Erythroblast (primary cell): ENCODE measurements at regions not wholly inside any gene's neighbourhood (a gene's known extent, or its start where the extent isn't known, plus 50 kb on each side); places are given as distances from the start of the nearest gene placed in this dataset.

Source experiments
- GATA1 ChIP-seq: IDR thresholded peaks from 2 replicates; pipeline ENCODE4 v1.6.1; 2011; ENCODE audit warnings: low read depth, mild to moderate bottlenecking, control low read depth, low read length, moderate library complexity
- POLR2A ChIP-seq: IDR thresholded peaks from 2 replicates; pipeline ENCODE4 v1.6.1; 2011; ENCODE audit warnings: mild to moderate bottlenecking, low read length

DNA sequence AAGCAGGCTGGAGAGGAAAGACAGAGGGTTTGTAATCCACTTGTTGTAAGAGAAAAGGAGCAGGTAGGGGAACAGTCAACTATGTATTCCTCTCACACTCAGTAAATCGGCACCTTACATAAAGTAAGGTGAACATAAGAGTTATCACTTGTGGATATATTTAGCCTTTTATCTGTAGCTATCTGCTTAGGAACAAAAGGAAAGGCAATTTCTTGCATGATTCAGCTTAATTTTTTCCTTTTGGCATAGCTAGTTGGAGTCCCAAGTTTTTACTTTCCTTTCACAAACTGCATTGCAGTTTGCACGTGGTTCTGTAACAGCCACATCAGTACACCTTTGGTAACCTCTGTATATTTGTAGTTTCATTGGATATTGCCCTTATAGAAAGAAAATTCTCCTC is 250.9 kb upstream of the PIK3R1 start:
- TF ChIP-seq POLR2A (no peak), GATA1 (no peak)
